SIG-M5 treated with dmso at 0.1 percent for 504 hours (cell line): ENCODE measurements at regions not wholly inside any gene's neighbourhood (a gene's known extent, or its start where the extent isn't known, plus 50 kb on each side); places are given as distances from the start of the nearest gene placed in this dataset.
A peak's percentile ranks its signal among the peaks of the same experiment; 100 is the strongest.
"Not testable (repeated sequence)": the region's sequence is repeated elsewhere in the genome, so short reads cannot be mapped to it uniquely, and the experiment has no call there.

Experiments used
- DNase-seq: peaks from one replicate; lab custom pipeline; 2025; ENCODE audit not compliant: unreplicated experiment; lab: John Stamatoyannopoulos, UW

DNA sequence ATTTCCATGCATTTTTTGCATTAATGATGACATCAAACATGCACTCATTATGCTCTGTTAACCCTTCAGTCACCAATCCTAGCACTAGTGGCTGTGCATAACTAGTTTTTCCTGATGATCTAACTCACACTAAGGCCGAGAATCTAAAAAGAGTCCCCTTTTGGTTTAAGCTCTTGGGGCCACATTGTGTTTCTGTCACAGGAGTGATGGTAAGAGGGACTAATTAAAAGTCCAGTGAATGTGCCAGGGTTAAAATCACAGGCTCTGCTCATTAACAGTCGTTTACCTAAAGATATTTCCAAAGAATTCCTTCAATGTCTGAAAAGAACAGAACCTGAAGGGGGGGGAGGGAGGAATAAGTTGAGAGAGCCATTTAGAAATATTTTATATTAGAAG, 359.0 kb upstream of the ANKRD30A start:
- DNase-seq: no peak

DNA sequence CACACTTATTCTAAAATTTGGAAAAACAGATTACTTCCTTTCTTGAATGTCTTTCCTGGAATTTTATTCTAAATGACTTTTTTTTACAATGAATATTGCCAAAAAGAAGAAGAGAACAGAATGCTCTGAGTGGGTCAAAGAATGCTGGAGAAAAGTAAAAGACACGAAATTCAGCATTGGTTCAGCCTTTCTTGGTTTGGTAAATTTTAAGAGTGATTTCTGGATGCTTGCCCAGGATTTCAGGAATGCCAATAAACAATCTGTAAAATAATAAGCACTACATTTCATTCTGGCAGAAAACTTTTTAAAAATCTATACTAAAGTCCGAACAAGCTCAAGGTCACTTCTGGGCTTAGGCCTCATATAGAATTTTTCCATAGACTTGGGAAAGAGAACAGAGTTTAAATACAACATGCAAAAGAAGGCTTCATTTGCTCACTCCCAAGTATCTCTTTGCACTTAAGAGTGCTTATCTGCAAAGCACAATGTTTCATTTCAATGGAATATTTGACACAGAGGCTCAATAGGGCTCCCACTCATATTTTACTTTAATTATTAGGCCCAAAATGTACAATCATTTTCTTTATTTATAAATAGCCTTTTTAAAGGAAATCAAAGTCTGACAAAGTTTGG, 359.5 kb upstream of the ANKRD30A start:
- DNase-seq: no peak

DNA sequence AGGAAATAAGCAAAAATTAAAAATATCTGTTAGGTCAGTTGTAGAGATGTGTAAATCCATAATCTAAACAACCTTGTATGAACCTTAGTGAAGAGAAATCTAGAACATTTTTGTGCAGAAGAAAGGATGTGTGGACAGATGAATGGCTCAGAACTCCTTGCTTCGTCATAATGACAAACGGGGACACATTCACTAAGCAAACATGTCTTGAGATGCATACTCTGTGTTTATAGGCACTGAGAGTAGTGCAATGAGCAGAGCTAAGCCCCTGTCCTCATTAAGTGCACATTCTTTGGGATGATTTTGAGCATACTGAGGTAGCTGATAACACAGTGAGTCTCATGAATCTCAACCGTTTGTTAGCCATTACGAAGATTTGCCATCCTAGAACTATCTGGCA, 360.6 kb upstream of the ANKRD30A start:
- no peak for DNase-seq

DNA sequence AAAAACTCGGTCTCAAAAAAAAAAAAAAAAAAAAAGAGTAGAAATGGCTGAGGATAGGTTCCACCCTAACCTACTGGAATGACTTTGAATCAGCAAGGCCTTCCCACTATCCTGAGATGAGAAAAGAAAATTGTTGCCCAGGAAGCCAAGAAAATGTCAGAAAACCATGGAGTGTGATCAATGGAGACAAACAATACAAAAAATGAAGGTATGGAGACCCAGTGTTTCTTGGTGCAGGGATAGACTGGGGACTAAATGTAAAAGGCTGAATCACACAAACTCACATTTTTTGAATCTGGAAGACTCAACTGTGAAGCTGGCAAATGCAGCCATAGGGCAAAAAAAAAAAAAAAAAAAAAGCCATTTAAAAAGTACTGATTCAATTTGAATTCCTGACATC, 364.3 kb upstream of the ANKRD30A start:
- no peak for DNase-seq

DNA sequence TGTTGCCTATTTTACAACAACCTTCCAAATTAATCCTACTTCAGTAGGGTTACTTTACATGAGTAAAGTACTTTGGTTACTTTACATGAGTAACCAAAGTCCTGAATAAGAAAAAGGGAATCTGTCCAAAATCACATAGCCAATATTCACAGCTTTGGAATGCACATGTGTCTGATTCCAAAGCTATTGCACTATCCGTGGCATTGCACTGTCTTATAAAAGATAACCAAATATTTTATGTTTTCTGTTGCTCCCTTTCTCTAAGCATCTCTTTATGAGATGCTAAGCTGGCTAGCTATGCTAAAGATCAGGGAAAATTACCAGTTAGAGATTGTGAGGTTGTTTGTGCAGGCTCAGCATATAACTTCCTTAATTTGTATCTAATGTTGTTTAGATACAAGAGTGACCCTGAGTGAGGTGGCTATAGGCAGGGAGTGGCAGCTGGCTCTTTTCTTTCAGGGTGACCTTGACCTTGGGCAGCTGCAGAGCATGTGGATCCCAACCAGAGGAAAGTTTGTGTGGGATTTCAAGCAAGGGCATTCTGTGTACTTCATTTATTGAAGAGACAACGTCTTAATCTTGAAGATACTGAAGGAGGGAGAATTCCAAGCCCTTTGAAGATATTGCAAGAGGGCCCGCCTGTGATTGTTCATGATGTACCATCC, 366.1 kb upstream of the ANKRD30A start:
- DNase-seq: no peak

DNA sequence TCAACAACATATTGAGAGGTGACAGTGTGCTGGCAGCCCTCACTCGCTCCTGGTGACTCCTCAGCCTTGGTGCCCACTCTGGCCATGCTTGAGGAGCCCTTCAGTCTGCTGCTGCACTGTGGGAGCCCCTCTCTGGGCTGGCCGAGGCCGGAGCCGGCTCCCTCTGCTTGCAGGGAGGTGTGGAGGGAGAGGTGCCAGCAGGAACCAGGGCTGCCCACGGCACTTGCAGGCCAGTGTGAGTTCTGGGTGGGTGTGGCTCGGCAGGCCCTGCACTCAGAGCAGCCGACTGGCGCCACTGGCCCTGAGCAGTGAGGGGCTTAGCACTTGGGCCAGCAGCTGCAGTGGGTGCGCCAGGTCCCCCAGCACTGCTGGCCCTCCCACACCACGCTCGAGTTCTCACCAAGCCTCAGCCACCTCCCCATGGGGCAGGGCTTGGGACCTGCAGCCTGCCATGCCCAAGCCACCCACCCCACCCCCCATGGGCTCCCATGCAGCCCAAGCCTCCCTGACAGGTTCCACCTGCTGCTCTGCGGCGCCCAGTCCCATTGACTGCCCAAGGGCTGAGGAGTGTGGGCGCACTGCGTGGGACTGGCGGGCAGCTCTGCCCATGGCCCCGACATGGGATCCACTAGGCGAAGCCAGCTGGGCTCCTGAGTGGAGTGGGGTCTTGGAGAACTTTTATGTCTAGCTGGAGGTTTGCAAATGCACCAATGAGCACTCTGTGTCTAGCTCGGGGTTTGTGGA, 377.1 kb upstream of the ANKRD30A start:
- DNase-seq: no peak

DNA sequence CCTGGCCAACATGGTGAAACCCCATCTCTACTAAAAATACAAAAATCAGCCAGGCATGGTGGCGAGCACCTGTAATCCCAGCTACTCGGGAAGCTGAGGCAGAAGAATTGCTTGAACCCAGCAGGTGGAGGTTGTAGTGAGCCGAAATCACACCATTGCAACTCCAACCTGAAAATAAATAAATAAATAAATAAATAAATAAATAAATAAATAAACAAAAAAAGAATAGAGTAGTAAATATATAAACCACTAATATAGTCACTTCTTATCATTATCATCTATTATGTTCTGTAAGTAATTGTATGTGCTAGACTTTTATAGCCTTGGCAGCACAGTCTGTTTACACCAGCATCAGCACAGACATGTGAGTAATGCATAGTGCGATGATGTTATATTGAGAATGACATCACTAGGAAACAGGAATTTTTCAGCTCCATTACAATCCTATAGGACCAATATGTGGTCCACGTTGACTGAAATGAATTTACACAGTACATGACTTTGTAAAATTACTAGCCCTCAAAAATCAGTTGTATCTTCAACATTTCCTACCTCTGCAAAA, 385.4 kb upstream of the ANKRD30A start:
- no peak for DNase-seq

DNA sequence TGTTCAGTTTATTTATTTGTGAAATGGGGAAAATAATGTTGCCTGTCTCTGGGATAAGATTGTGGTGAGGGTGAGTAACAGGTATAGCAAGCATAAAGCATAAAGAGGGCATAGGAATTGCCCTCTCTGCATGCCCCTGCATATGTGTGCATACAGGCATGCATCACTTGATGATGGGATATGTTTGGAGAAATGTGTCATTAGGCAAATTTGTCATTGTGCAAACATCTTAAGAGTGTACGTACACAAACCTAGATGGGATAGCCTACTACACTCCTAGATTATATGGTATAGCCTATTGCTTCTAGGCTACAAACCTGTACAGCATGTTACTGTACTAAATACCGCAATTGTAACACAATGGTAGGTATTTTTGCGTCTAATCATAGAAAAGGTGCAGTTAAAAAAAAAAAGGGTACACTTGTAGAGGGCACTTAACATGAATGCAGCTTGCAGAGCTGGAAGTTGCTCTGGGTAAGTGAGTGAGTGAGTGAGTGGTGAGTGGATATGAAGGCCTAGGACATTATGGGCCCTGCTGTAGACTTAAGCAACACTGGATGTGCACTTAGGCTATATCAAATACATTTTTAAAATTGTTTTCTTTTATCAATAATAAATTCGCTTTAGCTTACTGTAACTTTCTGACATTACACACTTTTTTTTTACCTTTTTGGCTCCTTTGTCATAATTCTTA, 386.5 kb upstream of the ANKRD30A start:
- no peak for DNase-seq

DNA sequence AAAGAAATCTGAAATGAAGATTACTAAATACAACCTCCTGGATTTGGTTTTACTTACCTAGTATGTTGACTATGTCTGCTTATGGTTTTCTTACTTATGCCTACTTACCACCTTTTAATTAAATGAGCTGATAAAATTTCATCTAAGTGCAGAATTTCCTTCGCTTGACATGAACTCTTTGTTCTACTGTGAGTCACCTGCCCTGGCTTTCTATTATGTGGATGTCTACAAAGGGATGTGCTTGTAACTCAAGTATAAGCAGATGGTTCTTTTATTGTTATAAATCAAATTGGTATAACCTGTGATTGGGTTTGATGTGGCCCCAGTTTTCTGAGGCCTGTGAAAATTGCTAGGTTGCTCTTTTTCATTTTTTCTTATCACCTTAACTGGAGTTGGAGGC, 389.1 kb upstream of the ANKRD30A start:
- no peak for DNase-seq

DNA sequence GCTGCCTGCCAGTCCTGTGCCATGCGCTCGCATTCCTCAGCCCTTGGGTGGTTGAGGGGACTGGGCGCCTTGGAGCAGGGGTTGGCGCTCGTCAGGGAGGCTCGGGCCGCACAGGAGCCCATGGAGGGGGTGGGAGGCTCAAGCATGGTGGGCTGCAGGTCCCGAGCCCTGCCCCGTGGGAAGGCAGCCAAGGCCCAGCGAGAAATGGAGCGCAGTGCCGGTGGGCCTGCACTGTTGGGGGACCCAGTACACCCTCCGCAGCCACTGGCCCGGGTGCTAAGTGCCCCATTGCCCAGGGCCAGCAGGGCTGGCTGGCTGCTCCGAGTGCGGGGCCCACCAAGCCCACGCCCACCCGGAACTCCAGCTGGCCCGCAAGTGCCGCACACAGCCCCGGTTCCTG, 390.8 kb upstream of the ANKRD30A start:
- DNase-seq: not testable (repeated sequence)

DNA sequence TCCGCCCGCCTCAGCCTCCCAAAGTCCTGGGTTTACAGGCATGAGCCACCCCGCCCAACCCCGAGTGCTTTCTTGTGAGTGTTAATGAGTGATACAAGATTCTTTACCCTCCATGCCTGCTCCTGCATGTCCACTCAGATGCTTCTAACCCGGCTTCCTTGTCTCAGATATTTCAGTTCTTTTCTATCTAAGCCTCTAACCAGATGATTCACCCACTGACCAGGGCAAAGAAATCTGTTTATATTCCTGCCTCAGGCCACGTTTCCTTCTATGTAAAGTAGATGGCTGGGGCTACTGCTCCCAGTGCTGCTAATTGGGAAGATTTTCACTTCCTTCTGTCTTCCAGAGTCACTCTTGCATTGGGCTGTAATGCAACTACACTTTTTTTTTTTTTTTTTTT, 395.1 kb upstream of the ANKRD30A start:
- DNase-seq: no peak

DNA sequence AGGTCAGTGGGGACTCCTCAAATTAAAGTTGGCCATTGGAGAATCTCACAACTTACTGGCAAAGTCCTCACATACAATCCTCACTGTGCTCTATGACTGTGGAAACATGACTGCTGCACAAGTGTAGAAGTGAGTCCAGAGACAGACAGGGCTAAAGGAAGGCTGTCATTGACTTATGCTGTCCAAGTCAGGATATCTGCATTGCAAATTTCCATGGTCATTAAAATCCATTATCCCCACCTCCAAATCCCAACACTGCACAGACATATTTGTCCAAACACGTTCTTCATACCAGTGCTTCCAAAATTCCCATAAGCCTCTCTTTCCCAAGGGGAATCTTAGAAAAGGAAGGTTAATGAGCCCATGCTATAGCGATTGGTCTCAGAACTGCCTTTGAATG, 396.8 kb upstream of the ANKRD30A start:
- no peak for DNase-seq

DNA sequence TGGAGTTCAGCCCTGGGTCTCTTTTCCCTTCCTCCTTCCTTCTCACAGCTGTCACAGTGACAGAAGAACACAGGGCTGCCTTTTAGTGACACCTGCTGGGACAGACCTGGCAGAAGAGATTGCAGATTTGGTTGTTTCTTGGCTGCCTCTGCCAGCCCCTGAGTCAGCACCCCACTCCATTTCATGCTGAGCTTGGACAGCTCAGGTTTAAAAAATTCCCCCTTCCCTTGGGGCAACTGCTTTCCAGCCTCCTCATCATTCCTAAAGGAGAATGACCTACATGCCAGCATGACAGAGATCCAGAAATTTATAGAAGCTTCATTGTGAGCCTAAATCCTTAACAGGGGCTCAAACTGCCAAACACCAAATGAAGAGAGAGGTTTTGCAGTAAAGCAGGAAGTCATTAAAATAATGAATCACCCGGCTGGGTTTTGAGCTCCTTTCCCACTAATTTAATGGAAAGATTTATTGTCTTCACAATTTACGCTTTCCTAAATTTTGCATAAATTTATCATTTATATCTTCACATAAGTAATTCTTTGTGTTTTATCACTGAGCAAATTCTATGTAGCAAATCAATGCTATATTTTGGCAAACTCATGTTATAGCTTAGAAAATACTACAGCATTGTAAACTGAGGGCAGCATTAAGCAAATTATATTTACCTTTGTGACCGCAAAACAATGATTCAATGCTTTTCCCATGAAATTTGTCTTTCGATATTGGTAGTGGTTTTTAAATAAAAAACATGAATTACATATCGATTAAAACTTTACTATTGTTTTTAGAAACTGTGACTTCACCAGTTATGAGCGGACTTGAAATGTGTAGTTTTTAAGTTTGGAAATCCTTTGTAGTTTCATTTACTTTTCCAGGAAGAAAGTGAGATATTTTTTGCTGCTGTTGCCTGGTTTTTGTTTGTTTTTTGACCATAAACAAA, 399.5 kb upstream of the ANKRD30A start:
- DNase-seq: peak; percentile 11

DNA sequence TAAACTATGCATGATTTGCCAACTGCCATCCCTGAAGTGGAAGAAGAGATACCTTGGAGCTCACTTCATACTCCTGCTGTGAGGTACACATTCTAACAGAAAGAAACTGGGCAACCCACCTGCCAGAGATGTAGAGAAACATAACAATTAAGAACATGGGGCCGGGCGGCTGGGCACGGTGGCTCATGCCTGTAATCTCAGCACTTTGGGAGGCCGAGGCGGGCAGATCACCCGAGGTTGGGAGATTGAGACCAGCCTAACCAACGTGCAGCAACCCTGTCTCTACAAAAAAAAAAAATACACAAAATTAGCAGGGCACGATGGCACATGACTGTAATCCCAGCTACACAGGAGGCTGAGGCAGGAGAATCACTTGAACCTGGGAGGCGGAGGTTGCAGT, 402.6 kb upstream of the ANKRD30A start:
- no peak for DNase-seq

DNA sequence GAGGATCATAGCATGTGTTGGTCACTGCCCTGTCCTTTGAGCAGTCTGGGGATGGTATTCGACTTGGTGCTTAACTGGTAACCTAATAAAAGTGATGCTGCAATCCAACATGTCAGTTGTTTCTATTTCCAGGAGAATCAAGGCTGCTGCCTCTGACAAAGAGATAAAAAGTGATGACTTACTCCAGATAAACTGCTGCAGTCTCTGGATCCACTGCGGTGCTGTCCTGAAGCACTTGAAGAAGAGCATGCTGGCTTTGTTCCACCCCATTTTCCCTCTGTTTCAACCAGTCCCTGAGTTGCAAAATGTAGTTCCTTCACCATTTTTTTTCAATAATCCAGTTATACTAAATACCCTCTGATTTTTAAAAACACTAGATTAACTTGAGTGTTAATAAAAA, 403.5 kb upstream of the ANKRD30A start:
- no peak for DNase-seq

DNA sequence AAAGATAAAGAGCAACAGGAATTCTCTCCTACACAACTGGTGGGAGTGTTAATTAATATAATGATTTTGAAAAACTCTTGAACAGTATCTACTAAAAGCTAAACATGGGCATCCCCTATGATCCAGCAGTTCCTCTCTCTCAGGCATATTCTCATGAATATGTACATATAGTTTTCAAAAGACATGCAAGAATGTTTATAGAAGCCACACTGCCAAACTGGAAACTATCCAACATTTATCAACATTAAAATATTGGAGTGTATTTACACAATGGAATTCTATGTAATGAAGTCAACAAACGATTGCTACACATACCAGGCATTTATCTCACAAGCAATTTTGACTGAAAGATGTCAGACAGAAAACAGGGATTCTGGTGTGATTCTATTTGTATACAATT, 404.5 kb upstream of the ANKRD30A start:
- no peak for DNase-seq

DNA sequence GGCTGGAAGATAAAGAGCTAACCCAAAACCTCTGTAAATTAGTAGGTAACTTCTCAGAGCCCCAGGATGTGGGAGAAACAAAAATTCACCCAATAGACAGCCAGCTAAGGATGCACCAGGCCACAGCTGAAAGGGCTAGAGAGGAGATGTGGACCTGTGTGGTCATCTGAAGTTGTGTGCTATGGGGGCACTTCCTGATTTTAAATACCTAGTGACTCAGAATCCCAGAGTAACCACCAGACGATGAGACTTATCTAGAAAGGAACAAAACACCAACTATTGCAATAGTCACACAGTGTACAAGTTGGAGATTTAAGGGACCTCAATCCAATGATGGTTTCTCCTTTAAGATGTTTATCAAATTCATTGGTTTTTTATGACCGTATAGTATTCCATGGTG, 408.3 kb upstream of the ANKRD30A start:
- DNase-seq: no peak

DNA sequence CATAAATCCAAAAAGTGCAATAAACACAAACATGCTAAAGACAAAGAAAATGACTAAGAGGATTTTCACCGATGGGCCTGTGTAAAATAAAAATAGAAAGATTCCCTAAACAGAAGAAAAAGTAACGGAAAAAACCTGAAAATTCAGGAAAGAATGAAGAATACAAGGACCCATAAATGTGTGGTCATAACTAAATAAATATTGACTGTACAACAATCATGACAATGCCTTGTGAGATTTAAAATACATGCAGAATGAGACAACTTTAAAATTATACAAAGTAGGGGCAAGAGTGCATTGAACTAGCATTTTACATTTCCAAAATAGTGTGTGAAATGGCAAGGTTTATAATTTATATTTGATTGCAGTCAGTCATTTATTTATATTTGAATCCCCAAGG, 409.1 kb upstream of the ANKRD30A start:
- no peak for DNase-seq

DNA sequence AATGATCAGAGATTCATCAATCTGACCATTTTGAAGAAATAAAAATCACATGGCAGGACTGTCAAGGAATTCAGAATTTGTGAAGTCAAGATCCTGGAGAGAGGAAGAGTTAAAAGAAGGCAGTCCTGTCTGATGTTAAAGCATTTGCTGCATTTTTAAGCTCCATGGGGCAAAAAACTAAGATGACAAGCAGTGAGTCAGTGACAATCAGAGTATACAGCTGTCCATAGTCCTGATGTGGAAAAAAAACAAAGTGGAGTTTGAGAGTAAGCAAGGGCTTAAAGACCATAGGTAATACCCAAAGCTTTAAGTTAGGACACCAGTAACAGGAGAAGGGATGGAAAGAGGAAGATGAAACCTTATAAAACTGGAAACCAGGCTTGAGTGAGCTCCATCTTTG, 412.7 kb upstream of the ANKRD30A start:
- DNase-seq: no peak

DNA sequence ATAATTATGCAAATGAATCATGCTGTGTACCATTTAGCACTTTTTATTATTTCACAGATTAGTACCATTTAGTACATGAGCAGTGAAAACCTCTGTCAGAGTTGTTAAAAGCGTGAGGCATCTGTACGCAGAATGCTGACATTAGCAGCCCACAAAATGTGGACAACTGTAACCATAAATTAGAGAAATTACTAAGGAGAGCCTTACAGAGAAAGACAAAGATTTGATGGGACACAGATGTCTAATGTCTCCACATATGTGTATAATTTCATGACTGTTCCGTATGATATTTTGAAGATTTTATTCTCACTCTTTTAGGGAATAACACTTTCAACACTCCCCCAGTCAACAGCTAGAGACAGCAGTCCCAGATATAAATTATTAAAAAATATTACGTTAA, 414.0 kb upstream of the ANKRD30A start:
- no peak for DNase-seq
